Astrocyte of the spinal cord (primary cell): ENCODE measurements at regions not wholly inside any gene's neighbourhood (a gene's known extent, or its start where the extent isn't known, plus 50 kb on each side); places are given as distances from the start of the nearest gene placed in this dataset.

Experiments used
- DNase-seq: peaks from one replicate; pipeline ENCODE4 v3.0.0; 2011; ENCODE audit warnings: low read depth, low spot score
- H3K4me3 ChIP-seq: 2 replicates; pipeline ENCODE4 v1.5.1; 2011; ENCODE audit warnings: low read depth, mild to moderate bottlenecking, low read length, moderate library complexity
- CTCF ChIP-seq: IDR thresholded peaks from 2 replicates; pipeline ENCODE4 v1.5.1; 2012; ENCODE audit warnings: low read depth, mild to moderate bottlenecking, low read length, inconsistent platforms
- in situ Hi-C: cut with HindIII; loops from 2 replicates; pipeline ENCODE4 v1.10.0; 2017; ENCODE audit warnings: low sequenced_read_pairs

GRCh38 chr7:72490301-72490700 lies 78.2 kb upstream of the CALN1 start:
- in situ Hi-C loops: no loop called here
- TF ChIP-seq CTCF: no peak
- H3K4me3 ChIP-seq: no peak overlapping the region
- DNase-seq: no peak

GRCh38 chr7:72481934-72482333 lies 69.8 kb upstream of the CALN1 start:
- in situ Hi-C loops: no loop called here
- no peak overlapping the region for H3K4me3 ChIP-seq
- DNase-seq: no peak
- no peak for TF ChIP-seq CTCF

GRCh38 chr7:72476608-72477305 lies 64.6 kb upstream of the CALN1 start:
- no peak overlapping the region for H3K4me3 ChIP-seq
- TF ChIP-seq CTCF: no peak
- in situ Hi-C loops: no loop called here
- no peak for DNase-seq

GRCh38 chr7:72467237-72467636 lies 55.1 kb upstream of the CALN1 start:
- no peak for DNase-seq
- in situ Hi-C loops: no loop called here
- H3K4me3 ChIP-seq: no peak overlapping the region
- no peak for TF ChIP-seq CTCF

- DNase-seq: no peak
- TF ChIP-seq CTCF: no peak
- in situ Hi-C loops: no loop called here
- no peak overlapping the region for H3K4me3 ChIP-seq
These were observed 54.7 kb upstream of the CALN1 start for GRCh38 chr7:72466797-72467196.

- in situ Hi-C loops: no loop called here
- no peak for TF ChIP-seq CTCF
- H3K4me3 ChIP-seq: no peak overlapping the region
- DNase-seq: no peak
These were observed 53.4 kb upstream of the CALN1 start for GRCh38 chr7:72465521-72465920.
